GM18498 (cell line): ENCODE measurements at regions not wholly inside any gene's neighbourhood (a gene's known extent, or its start where the extent isn't known, plus 50 kb on each side); places are given as distances from the start of the nearest gene placed in this dataset.
"Not testable (repeated sequence)": the region's sequence is repeated elsewhere in the genome, so short reads cannot be mapped to it uniquely, and the experiment has no call there.

Experiments
- ATAC-seq: cut with Tn5 transposase; IDR thresholded peaks from one replicate; pipeline ENCODE4 v1.9.1; 2021; ENCODE audit warnings: mild to moderate bottlenecking, moderate library complexity; ENCODE audit not compliant: unreplicated experiment

DNA sequence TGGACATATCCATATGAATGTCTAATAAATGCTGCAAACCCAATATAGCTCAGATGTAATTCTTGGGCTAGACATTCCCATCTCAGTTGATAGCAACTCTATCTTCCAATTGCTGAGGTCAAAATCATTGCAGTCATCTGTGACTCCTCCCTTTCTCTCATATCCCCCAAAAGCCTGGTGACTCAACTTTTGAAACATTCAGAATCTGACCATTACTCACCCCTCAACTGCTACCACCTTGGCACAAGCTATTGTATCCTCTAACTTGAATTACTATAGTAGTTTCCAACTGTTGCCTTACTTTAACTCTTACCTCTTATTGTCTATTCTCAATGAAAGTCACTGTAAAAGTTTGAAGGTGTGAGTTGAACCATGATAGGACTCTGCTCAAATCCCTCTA lies 600.1 kb upstream of the RGMB start:
- no peak for ATAC-seq

- no peak for ATAC-seq
Measured at GRCh38 chr5:98175474-98175873, 598.0 kb upstream of the RGMB start.

GRCh38 chr5:98179791-98180755 lies 593.4 kb upstream of the RGMB start:
- no peak for ATAC-seq

DNA sequence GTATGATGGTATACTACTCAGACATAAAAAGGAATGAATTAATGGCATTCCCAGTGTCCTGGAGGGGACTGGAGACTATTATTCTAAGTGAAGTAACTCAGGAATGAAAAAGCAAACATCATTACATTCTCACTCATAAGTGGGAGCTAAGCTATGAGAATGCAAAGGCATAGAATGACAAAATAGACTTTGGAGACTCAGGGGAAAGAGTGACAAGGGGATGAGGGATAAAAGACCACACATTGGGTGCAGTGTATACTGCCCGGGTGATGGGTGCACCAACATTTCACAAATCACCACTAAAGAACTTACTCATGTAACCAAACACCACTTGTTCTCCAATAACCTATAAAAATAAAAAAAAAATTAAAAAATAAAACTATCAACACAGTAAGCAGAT lies 587.3 kb upstream of the RGMB start:
- no peak for ATAC-seq

- ATAC-seq, result no peak
Measured at GRCh38 chr5:98187945-98188344, 585.5 kb upstream of the RGMB start.

DNA sequence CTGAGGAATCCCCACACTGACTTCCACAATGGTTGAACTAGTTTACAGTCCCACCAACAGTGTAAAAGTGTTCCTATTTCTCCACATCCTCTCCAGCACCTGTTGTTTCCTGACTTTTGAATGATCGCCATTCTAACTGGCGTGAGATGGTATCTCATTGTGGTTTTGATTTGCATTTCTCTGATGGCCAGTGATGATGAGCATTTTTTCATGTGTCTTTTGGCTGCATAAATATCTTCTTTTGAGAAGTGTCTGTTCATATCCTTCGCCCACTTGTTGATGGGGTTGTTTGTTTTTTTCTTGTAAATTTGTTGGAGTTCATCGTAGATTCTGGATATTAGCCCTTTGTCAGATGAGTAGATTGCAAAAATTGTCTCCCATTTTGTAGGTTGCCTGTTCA lies 583.1 kb upstream of the RGMB start:
- not testable (repeated sequence) for ATAC-seq

GRCh38 chr5:98193921-98194760 lies 579.3 kb upstream of the RGMB start:
- no peak for ATAC-seq

GRCh38 chr5:98200726-98201541 lies 572.5 kb upstream of the RGMB start:
- ATAC-seq, result no peak

- ATAC-seq, result no peak
Measured at GRCh38 chr5:98204798-98205197, 568.7 kb upstream of the RGMB start.

- ATAC-seq, result no peak
Measured at GRCh38 chr5:98205691-98206461, 567.6 kb upstream of the RGMB start.

DNA sequence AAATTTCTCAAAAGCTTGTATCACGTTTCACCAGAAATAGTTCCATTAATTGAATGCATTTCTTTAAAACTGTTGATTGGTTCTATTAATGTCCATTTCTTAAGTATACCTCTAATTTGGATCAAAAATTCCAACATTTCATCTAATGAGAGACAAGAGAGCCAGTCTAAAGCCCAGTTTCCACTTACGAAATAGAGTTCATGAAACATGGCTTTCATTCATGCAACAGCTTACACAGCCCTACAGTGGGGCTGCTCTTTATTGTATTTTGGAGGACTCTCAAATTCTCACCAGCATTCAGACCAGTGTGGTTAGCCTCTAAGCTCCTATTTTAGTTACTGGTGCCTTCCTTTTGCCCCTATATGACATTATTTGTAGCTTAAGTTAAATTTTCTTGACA lies 566.9 kb upstream of the RGMB start:
- no peak for ATAC-seq

DNA sequence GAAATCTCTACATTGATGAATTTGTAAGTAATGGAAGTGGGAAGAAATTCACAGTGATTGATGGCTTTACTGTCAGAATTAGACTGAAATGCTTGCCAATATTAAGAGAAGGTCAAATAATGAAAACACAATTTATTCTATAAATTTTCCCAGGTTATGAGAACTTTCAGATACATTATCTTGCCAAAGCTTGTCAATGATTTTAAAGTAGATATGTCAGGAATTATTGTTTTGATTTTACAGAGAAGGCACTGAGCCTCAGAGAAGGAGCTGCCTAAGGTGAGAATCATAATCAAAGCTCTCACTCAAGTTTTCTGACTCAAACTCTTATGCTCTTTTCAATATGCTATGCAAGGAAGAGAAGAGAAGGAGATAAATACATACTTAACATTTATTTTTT lies 564.0 kb upstream of the RGMB start:
- no peak for ATAC-seq

GRCh38 chr5:98214240-98215051 lies 559.0 kb upstream of the RGMB start:
- no peak for ATAC-seq

DNA sequence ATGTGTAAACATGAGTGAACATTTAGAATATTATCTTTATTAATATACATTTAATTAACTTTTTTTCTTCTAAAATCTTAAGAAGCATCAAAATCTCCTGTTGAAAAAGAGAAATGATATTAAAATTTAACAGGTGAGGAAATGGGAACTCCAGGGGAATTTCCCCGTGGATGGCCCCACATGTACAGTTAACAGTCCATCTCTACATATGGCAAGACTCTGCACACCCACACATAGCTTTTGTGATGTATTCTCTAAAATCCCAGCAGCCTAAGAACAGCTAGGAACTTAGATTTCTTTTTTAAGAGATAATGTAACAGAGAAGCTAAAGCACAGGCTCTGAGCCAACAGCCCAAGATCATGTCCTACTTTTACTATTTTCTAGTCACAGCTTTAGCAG lies 556.3 kb upstream of the RGMB start:
- no peak for ATAC-seq

DNA sequence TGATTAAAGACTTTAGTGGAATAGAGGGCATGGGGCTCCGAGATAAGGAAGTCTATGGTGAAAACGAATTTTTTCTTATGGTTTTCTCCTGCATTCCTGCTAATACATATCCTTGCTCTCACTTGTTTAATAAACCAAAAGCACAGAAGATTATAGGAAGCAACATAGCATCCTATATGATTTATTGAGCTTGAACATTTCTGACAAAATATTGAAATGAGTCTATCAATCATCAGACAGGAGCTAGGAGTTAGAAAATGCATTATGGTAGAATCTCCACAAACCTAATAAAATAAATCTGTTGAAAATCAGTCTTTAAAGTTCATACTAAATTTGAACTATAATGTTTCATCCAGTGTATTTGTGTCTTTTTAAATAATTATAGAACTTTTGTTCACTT lies 554.6 kb upstream of the RGMB start:
- ATAC-seq, result no peak

- no peak for ATAC-seq
Measured at GRCh38 chr5:98227489-98227888, 546.0 kb upstream of the RGMB start.

DNA sequence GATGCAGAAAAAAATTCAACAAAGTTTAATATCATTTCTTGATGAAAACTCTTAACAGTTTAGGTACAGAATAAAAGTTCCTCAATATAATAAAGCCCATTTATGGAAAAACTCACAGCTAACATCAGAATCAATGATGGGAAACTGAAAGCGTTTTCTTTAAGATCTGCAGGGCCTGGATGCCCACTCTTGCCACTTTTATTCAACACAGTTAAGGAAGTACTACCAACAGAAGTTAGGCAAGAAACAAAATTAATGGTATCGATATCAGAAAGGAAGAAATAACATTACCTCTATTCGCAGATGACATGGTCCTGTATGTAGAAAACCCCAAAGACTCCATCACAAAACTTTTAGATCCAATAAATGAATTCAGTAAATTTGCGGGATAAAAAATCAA lies 542.4 kb upstream of the RGMB start:
- no peak for ATAC-seq

GRCh38 chr5:98237794-98238193 lies 535.7 kb upstream of the RGMB start:
- ATAC-seq, result not testable (repeated sequence)

DNA sequence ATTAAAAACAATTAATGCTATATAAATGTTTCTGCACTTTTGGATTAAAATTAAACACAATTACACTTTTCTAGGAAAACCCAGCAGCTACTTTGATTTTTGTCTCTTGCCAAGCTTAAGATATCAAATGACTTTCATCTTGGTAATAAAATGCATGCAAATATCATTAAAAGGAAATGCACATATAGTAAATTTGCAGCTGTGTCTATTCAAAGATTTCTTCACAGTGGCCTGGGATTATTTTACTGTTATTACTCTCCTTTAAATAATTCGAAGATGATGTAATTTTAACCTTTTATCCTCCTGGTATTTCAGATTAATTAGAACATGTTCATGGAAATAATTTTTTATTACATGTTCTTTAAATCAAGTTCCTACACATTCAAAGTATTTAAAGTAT lies 529.5 kb upstream of the RGMB start:
- no peak for ATAC-seq
